ENCODE measurements at regions not wholly inside any gene's neighbourhood (a gene's known extent, or its start where the extent isn't known, plus 50 kb on each side); places are given as distances from the start of the nearest gene placed in this dataset.

DNA sequence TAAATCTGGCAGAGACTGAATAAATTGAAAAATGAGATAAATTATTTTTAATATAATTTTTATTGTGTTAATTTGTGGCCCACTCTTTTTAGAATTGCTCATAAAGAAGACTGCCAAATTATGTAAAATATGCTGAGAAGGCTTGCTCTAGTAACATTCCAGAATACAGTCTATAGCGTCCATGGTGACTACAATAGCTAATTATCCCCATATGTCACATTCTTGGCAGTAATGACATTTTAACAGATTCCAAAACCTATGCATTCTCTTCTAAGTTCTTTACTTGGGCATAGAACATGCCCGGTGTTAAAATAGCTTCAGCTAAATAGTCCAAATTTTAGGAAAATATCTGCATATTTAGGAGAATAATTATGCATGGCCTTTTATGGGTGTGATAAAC lies 697.0 kb upstream of the SEMA6A start:
- TF ChIP-seq POLR2A (IDR thresholded peaks at IDR 0.05; ENCODE audit: low read depth, low read length) (no peak), SPI1 (IDR thresholded peaks at IDR 0.05; ENCODE audit: low read depth, low read length) (no peak), POLR2AphosphoS5 (IDR thresholded peaks at IDR 0.05; ENCODE audit: low read depth, low read length) (no peak), TAF1 (IDR thresholded peaks at IDR 0.05; ENCODE audit: low read depth, low read length) (no peak)
- DNase-seq (ENCODE audit: insufficient read length, low spot score) (no peak), FAIRE-seq (no peak)

- no peak for FAIRE-seq
Observed at GRCh38 chr5:117266280-117266679, 691.7 kb upstream of the SEMA6A start.

GRCh38 chr5:117263231-117263630 lies 688.6 kb upstream of the SEMA6A start:
- TF ChIP-seq POU2F2 (IDR thresholded peaks at IDR 0.05; ENCODE audit: low read depth, low read length), result no peak
- no peak for TF ChIP-seq POLR2A (IDR thresholded peaks at IDR 0.05; ENCODE audit: low read depth, low read length)
- no peak for TF ChIP-seq PAX5 (IDR thresholded peaks at IDR 0.05; ENCODE audit: insufficient read depth, low read length, severe bottlenecking)
- no peak for TF ChIP-seq TAF1 (IDR thresholded peaks at IDR 0.05; ENCODE audit: low read depth, low read length)
- TF ChIP-seq SPI1 (IDR thresholded peaks at IDR 0.05; ENCODE audit: low read depth, low read length), result no peak
- no peak for TF ChIP-seq POLR2AphosphoS5 (IDR thresholded peaks at IDR 0.05; ENCODE audit: low read depth, low read length)
- FAIRE-seq, result no peak
- DNase-seq (ENCODE audit: insufficient read length, low spot score), result no peak

More at GRCh38 chr5:117266280-117266679, 691.7 kb upstream of the SEMA6A start:
- no peak for DNase-seq (ENCODE audit: insufficient read length, low spot score)
- TF ChIP-seq PAX5 (IDR thresholded peaks at IDR 0.05; ENCODE audit: insufficient read depth, low read length, severe bottlenecking) (no peak), POU2F2 (IDR thresholded peaks at IDR 0.05; ENCODE audit: low read depth, low read length) (no peak), TAF1 (IDR thresholded peaks at IDR 0.05; ENCODE audit: low read depth, low read length) (no peak), POLR2A (IDR thresholded peaks at IDR 0.05; ENCODE audit: low read depth, low read length) (no peak), SPI1 (IDR thresholded peaks at IDR 0.05; ENCODE audit: low read depth, low read length) (no peak)

GRCh38 chr5:117262572-117263131 lies 688.0 kb upstream of the SEMA6A start:
- DNase-seq (ENCODE audit: insufficient read length, low spot score), result no peak
- TF ChIP-seq SPI1 (IDR thresholded peaks at IDR 0.05; ENCODE audit: low read depth, low read length), result no peak
- no peak for FAIRE-seq

- TF ChIP-seq POLR2A (IDR thresholded peaks at IDR 0.05; ENCODE audit: low read depth, low read length), result no peak
- TF ChIP-seq PAX5 (IDR thresholded peaks at IDR 0.05; ENCODE audit: insufficient read depth, low read length, severe bottlenecking), result no peak
- no peak for TF ChIP-seq TAF1 (IDR thresholded peaks at IDR 0.05; ENCODE audit: low read depth, low read length)
- TF ChIP-seq POU2F2 (IDR thresholded peaks at IDR 0.05; ENCODE audit: low read depth, low read length), result no peak
- TF ChIP-seq SPI1 (IDR thresholded peaks at IDR 0.05; ENCODE audit: low read depth, low read length), result no peak
- no peak for TF ChIP-seq POLR2AphosphoS5 (IDR thresholded peaks at IDR 0.05; ENCODE audit: low read depth, low read length)
- FAIRE-seq (no peak), DNase-seq (ENCODE audit: insufficient read length, low spot score) (no peak)
Observed at GRCh38 chr5:117261948-117262571, 687.4 kb upstream of the SEMA6A start.

DNA sequence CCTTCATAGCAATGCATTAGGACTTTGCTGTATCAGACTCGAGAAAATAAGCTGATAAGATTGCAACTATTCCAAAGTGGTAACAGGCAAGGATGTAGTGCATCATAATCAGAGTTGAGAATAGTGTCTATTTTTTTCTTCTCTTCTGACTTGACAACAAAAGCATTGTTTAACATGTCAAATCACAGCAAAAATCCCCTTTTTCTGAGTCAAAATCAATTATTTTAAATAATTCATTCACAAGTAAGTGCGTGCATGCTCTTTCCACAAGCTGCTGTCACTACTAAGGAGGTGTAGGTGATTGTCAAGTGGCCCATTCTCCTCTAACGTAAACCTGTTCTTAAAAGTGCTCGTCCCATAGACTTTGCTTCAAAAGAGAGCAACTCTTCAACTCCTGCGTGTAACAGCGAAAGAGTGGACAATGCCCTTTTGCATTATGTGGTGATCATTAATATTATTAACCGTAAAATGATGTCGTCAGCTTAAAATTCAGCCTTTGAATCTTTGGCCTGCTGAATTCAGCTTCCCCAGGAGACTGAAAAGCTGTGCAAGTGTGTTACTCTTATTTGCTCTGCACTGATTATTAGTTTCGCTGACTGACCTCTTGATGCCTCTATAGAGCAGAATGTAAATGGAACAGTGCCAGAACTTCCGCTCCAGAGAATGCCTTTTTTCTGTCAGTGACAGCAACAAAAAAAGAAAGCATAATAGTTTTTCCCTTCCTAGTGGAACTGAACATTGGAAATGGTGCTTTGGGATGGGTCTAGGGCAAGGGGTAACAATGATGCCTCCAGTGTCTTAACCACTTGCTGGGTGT lies 680.8 kb upstream of the SEMA6A start:
- DNase-seq (ENCODE audit: insufficient read length, low spot score), result no peak
- TF ChIP-seq SPI1 (IDR thresholded peaks at IDR 0.05; ENCODE audit: low read depth, low read length) (no peak), TAF1 (IDR thresholded peaks at IDR 0.05; ENCODE audit: low read depth, low read length) (no peak), PAX5 (IDR thresholded peaks at IDR 0.05; ENCODE audit: insufficient read depth, low read length, severe bottlenecking) (no peak), POLR2AphosphoS5 (IDR thresholded peaks at IDR 0.05; ENCODE audit: low read depth, low read length) (no peak), POU2F2 (IDR thresholded peaks at IDR 0.05; ENCODE audit: low read depth, low read length) (no peak), POLR2A (IDR thresholded peaks at IDR 0.05; ENCODE audit: low read depth, low read length) (no peak)
- no peak for FAIRE-seq

- no peak for DNase-seq (ENCODE audit: insufficient read length, low spot score)
- no peak for TF ChIP-seq POLR2AphosphoS5 (IDR thresholded peaks at IDR 0.05; ENCODE audit: low read depth, low read length)
- no peak for TF ChIP-seq TAF1 (IDR thresholded peaks at IDR 0.05; ENCODE audit: low read depth, low read length)
- FAIRE-seq, result no peak
Observed at GRCh38 chr5:117252566-117252965, 677.9 kb upstream of the SEMA6A start.

GRCh38 chr5:117249086-117249815 lies 674.6 kb upstream of the SEMA6A start:
- DNase-seq (ENCODE audit: insufficient read length, low spot score) (no peak), FAIRE-seq (no peak)
- TF ChIP-seq TAF1 (IDR thresholded peaks at IDR 0.05; ENCODE audit: low read depth, low read length) (no peak), POU2F2 (IDR thresholded peaks at IDR 0.05; ENCODE audit: low read depth, low read length) (no peak), POLR2A (IDR thresholded peaks at IDR 0.05; ENCODE audit: low read depth, low read length) (no peak), PAX5 (IDR thresholded peaks at IDR 0.05; ENCODE audit: insufficient read depth, low read length, severe bottlenecking) (no peak), SPI1 (IDR thresholded peaks at IDR 0.05; ENCODE audit: low read depth, low read length) (no peak), POLR2AphosphoS5 (IDR thresholded peaks at IDR 0.05; ENCODE audit: low read depth, low read length) (no peak)

GRCh38 chr5:117246424-117246823 lies 671.8 kb upstream of the SEMA6A start:
- no peak for DNase-seq (ENCODE audit: insufficient read length, low spot score)
- TF ChIP-seq POLR2AphosphoS5 (IDR thresholded peaks at IDR 0.05; ENCODE audit: low read depth, low read length), result no peak
- no peak for TF ChIP-seq TAF1 (IDR thresholded peaks at IDR 0.05; ENCODE audit: low read depth, low read length)
- no peak for TF ChIP-seq SPI1 (IDR thresholded peaks at IDR 0.05; ENCODE audit: low read depth, low read length)
- no peak for TF ChIP-seq PAX5 (IDR thresholded peaks at IDR 0.05; ENCODE audit: insufficient read depth, low read length, severe bottlenecking)
- no peak for TF ChIP-seq POU2F2 (IDR thresholded peaks at IDR 0.05; ENCODE audit: low read depth, low read length)
- no peak for TF ChIP-seq POLR2A (IDR thresholded peaks at IDR 0.05; ENCODE audit: low read depth, low read length)
- no peak for FAIRE-seq
